ENCODE measurements at regions not wholly inside any gene's neighbourhood (a gene's known extent, or its start where the extent isn't known, plus 50 kb on each side); places are given as distances from the start of the nearest gene placed in this dataset.
"Not testable (repeated sequence)": the region's sequence is repeated elsewhere in the genome, so short reads cannot be mapped to it uniquely, and the experiment has no call there.

DNA sequence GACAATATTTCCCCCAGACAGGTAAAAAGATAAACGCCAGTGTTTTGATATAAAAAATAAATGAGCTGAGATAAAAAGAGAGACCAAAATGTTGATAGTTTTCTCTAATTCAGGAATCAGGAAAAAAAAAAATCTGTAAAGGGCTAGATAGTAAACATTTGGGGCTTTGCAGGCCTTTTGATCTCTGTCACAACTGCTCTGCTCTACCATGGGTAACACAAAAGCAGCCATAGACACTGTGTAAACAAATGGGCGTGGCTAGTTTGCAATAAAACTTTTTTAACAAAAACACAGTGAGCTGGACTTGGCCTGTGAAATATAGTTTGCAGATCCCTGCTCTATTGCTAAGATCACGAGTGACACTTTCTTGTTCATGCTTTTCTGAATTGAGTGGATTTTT, 219.1 kb upstream of the STXBP5 start:
- DNase-seq = no peak

DNA sequence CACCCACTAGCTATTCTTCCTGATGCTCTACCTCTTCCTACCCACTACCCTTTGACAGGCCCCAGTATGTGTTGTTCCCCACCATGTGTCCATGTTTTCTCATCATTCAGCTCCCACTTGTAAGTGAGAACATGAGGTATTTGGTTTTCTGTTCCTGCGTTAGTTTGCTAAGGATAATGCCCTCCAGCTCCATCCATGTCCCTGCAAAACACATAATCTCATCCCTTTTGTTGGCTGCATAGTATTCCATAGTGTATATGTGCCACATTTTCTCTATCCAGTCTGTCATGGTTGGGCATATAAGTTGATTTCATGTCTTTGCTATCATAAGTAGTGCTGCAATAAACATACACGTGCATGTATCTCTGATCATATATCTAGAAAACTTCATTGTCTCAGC, 218.3 kb upstream of the STXBP5 start:
- no peak for DNase-seq

DNA sequence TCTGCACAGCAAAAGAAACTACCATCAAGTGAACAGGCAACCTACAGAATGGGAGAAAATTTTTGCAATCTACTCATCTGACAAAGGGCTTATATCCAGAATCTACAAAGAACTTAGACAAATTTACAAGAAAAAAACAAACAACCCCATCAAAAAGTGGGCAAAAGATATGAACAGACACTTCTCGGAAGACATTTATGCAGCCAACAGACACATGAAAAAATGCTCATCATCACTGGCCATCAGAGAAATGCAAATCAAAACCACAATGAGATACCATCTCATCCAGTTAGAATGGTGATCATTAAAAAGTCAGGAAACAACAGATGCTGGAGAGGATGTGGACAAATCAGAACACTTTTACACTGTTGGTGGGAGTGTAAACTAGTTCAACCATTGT, 216.3 kb upstream of the STXBP5 start:
- not testable (repeated sequence) for DNase-seq

DNA sequence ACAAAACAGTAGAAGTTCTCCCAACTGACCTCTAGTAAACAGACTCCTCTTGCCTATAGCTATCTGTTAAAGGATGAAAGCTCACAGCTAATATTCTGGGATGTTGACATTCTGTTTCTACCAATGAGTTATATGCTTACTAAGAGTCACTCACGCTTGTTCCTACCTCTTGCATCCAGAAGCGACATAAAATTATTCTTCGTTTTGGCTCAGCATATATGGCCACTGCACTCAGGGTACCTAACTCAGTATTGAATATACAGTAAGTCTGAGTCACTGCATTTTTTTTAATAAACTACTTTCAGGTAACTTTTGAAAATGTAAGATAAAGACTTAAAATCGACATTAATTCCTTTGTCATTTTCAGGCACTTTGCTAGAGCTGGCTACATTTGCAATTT, 214.4 kb upstream of the STXBP5 start:
- DNase-seq = no peak

DNA sequence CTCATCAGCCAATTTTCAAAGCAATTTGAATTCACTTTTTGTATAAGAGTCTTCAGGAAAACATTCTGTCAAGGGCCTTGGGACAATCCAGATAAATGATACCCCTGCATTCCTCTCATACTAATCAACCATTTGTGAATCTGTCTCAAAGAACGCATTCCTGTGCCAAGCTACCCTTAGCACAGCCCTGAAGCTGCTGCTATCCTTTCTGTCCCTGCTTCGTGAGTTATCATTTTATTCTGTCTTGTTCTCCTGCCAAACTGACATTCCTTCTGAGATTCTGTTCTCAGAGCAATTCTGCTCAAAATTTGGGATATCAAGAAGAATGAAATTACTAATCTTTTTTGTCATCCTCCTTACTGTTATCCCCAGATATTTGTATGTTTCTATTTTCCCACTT, 213.9 kb upstream of the STXBP5 start:
- no peak for DNase-seq

DNA sequence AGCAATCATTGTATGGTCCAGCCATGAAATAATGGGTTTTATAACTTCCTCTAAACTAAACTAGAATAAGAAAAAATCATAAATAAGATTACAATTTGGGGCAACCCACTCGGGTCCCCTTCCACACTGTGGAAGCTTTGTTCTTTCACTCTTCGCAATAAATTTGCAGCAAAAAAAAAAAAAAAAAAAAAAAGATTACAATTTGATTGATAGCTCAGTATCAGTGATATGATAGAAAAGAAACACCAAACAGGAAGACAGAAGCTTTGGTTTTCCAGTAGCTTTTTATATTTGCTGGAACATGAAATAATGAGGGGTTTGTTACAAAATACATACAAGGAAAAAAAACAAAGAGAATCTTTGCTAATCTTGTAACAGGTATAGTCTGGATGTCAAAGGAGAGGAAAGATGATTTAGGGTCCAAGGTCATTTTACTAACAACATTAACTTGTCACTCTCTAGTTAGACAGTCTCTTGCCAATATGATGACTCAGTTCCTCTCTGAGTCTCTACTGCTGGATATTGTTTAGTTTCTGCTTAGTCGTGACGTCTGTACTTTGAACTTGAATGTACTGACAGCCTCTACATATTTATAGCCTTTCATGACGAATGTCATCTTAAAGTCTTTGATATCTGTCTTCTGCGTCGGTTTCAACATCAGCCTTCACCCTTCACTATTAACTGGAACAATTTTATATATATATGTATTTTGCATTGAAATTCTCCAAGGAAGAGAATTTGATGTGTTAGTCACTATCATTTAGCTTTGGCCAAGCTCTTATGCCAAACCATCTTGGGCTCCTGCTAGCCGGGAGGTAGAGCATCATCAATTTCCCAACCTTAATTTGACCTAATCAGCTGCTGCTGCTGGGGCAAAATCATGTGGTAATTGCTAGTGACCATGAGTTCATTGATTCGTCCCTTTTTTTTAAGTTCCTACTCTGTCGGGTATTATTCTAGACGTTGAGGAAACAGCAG, 213.1 kb upstream of the STXBP5 start:
- no peak for DNase-seq

DNA sequence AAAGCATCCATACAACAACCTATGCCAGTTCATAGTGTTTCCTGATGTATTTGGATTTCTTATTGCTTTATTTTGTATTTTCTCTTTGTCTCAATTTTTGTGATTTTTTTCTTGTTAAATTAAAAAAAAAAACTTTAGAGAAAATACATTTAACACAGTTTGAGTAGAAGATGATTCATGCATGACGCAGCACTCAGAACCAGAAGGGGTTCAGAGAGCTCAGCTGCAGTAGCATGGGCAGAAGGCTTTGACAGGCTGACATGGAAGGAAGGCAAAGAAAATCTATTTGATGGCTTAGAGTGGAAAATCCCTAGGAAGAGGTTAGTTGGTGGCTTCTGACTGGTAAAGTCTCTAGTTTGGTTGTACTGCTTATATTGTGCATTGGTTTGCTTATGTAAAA, 207.2 kb upstream of the STXBP5 start:
- DNase-seq = no peak

DNA sequence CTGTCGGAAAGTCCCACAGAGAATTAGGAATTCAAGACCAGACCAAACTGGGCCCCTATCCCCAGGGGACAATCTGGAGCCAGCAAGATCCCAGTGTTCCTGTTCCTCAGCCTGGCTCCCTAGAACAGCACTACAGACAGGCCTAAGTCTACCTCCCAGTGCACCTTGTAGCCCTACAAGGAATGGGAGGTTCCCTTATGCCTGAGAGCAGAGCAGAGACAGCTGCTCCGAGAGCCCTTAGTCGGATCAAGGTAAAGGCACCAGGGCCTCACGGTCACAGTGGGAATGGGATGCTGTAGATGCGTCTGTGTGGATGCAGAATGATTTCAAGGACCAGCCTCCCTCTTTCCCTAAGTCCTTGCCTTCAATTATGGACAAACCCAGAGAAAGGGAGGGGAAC, 204.5 kb upstream of the STXBP5 start:
- DNase-seq = no peak

DNA sequence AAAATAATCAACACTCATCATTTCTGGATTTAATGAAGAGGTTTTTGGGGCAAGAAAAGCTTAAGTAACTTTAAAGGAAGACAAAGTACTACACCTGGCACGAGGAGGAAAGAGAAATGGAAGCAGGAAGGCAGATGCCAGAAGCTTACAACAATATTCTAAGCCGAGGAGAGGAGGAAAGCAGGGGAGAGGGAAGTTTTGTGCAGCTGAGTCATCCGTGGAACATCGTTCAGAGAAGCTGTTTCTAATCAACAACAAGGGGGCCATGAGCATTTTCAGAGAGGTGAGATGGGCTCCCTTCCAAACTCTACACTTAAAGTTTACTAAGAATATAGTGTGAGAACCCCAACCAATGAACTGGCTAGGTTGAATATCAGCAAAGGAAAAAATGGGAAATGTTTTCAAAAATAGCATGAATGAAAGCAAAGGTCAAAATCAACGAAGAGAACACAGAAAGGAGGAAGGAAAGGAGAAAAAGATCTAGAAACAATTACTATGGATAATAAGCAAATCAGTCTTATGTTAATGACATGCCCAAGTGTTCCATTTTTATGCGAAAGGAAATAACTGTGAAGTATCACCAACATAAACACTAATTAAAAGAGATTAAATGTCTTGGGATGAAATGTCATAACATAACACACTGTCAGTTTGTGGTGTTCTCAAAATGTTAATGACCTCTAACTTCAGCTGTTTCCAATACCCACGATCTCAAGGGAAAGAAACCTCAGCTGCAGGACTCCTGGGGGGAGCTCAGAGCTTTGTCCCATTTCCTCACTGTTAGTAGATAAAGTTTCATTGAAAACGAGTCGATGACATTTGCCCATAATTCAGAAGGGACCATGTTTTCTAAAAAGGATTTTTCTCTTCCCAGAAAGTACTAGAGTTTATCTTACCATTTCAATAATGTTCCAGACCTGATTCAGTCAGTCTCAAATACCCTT, 203.4 kb upstream of the STXBP5 start:
- no peak for DNase-seq

DNA sequence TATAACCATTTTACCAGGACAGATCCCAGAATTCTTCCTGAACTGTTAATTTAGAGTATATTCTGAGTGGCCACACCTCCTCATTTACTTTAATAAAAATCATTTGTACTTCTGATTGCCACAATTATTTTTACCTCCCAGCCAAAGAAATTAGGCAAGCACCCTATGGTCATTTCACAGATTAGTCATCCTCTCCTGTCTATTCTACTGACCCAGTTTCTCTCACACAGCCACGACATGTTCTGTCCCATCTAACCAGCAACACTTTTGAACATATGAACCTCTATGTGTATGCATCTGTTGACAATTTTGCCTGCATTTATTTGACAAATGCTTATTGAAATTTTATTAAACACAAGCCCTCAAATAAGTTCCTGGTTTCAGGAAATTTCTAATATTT, 202.6 kb upstream of the STXBP5 start:
- DNase-seq = no peak

DNA sequence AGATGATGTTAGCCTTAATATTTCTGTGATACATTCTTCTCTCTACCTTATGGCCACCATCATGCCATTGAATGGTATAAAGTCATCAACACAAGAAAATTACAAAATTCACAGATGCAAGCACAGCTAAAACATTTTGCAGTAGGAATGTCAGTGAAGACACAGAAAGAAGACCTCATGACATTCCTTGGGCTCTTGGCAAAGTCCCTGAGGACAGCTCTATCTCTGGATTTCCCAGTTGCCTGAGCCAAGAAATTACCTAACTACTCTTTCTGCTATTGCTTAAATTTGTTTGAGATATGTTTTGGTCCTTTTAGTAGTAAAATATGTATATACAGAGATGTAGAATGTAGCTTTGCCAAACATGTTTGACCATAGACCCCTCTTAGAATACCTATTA, 201.0 kb upstream of the STXBP5 start:
- no peak for DNase-seq

DNA sequence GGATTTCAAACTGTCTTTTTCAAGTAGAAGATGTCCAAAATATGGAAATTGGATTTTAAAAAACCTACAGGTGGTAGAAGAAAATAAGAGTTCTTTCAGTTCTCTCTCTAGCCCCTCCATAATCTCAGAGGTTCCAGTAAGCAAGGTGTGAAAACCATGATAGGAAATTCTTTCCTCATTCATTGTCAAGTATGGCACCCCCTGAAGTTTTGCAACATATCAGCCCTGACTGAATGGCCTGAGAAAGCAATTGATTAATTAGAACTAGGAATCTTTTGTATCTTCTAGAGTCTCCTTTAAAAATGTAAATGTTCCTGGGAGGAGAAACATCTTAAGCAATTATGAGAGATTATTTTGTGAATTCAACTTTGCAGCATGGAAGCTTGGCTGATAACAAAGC, 198.7 kb upstream of the STXBP5 start:
- no peak for DNase-seq

DNA sequence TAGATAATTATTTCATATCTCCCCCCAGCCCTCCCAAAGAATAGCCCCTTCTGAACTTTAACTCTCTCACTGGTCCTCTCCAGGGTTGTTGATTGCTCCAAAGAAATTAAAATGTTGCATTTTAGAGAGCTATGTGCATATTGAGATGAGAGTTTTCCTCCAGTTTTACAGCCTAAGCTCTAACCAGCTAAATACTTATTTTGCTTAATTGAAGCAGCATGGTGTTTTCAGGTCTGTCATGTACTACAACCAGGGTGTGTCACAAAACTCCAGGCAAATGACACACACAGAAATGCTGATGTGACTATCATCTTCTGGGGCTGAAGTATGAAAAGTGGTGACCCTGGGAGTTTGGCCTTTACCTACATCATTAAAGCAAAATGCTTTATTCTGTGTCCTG, 196.8 kb upstream of the STXBP5 start:
- no peak for DNase-seq

DNA sequence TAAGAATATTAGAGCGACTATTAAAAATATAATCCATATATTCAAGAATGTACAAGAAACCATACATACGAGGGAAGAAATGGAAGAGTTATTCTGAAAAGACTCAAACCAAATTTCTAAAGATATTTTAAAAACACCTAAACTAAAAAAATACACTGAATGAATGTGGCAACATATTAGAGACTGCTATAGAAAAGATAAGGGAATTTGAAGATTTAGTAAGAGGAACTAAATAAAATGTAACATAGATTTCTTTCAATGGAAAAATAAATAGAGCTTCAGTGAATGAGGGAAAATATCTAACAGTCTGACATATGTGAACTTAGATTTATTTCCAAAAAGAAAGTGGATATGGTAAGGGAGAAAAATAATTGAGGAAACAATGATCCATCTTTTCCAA, 194.9 kb upstream of the STXBP5 start:
- DNase-seq = no peak

DNA sequence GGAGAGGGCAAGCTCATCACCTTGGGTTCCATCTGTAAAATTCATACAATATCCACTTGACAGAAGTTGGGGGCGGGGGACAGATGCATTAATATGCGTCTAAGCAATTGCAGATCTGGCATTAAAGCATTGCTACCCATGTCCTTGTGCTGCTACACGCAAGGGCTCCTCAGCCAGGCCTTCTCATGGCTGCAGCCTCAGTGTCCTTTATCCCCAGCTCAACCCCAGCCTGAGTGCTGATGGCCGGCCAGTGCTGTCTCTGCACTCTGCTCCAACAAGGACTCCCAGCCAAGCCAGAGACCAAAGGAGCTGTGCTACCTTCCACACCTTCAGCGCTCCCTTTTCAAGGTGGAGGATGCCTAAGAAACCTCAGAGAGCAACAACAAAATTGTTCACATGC, 188.5 kb upstream of the STXBP5 start:
- DNase-seq = no peak

DNA sequence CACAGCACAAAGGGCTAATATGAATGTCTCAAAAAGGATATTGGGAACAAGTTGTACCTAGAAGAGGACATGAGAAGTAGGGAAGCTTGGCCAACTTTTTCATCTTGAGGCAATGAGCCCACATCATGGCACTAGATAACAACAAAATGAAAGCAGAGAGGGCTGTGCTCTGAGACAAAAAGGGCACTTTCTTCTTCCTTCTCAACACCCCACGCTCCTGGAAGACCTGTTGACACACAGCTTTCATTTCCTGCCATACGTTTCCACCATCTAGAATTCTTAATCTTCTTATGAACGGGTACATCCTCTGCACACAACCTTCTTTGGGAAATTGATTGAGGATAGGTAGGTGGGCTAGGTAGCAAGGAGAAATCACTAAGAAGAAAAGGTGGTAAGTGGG, 187.8 kb upstream of the STXBP5 start:
- no peak for DNase-seq

DNA sequence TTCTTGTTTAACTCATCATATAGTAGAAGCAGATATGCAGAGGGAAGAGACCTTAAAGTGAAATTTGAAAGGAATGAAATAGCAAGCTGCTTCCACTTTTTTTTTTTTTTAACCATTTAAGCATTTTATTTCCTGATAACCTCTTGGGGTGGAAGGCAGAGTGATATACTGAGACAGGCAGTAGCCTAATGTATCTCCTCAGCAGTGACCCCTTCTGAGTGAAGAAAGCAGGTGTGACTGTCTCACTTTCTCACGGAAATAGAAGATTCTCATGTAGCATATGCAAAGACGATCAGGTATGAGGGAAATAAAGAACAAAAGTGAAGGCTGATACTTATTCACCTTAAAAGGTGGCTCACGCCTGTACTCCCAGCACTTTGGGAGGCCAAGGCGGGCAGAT, 187.1 kb upstream of the STXBP5 start:
- DNase-seq = no peak

DNA sequence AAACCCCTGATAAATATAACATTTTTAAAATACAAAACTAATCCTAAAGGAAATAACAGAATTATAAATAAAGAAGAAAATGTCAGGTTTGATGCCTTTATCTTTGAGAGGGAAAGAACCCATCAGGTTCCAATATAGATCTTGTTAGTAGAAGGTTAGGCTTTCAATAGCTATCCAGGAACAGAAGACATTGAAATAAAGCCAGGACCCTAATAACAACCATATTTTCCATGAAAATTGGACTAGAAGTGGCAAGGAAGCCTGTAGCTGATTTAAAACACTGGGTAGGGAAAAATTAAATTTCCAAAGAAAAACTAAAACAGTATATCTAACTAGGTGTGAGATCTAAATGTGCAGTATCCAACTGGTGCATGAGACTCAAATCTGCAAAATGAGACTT, 185.2 kb upstream of the STXBP5 start:
- no peak for DNase-seq

DNA sequence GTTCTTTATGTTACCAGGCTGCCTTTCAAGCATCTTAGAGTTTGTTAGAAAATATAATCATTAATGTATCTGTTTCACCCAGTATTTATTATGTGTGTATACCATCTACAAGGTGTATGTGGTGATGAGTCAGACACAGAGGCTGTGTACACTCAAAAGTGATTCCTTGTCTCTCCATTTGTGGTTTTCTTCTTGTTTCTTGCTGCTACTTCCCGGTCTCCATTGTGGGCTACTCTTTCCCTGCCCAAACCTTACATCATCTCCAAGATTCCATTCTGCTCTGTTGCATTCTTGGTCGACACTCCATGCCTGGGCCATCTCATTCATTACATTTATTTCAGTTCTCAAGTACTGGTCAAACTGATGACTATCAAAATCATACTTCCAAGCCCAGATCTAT, 182.2 kb upstream of the STXBP5 start:
- DNase-seq = no peak

DNA sequence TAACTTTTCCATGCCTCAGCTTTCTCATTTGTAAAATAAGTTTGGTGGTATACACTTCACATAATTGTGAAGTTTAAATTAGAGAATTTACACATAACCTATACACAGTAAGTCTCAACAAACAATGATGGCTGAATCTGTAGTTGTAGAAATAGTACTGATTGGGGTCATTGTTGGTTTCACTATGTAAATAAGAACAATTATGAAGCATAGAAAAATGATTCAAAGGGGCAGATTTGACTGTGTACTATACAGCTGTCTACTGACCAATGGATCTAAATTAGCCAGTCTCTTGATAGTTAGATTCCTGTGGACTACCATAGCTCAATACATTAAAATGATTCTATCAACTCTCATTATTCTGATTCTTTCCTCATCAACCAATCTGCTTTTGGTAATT, 181.1 kb upstream of the STXBP5 start:
- DNase-seq = no peak

DNA sequence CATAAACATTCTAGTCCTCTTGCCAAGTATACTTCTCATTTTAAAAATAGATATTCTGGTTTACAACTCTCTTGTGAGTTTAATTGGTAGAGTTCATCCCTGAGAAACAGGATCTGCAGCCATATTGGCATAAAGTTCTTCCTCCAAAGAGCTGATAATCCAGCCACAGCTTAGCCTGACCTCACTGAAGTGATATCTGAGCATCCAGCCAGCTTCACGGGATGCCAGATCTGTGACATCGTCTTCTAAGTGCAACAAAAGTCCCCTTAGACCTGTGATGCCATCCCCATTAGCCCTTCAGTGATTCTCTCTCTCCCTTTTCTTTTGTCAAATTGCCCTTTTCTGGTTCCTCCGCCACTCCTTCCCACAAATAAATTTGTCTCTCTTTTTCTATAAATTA, 180.6 kb upstream of the STXBP5 start:
- no peak for DNase-seq

DNA sequence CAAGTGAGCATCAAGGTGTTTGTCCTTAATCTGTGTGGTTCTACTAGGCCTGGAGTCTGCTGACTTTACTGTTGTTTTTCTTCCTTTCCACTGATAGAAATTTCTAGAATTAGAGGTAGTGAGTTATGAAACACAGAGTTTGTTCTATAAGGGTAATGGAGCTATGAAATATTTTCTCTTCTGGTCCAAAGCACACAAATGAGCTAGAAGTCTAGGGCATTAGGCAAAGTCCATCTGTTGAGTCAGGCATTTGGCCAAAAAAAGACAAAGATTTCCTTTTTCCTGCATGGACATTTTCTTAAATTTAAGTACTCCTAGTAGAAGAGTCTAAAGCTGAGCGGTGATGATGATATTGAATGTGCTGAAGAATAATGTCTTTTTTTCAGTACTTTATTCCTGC, 174.3 kb upstream of the STXBP5 start:
- no peak for DNase-seq

DNA sequence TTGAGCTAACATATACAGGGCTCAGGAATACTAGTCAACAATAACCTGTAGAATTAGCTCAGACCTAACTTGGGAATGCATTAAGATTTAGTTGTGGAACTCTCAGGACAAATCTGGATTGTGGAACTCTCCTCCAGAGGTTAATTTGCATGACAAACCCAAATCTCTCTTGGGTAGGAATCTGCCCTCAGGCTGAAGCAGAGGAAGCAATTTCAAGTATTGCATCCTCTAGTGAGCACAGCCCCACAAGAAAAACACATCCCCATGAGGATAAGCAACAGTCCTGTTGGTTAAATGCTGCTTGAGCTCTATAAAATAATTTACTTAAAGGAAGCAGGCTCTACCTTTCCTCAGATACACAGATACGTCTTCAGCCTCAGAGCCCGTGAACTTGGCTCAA, 170.9 kb upstream of the STXBP5 start:
- DNase-seq = no peak
